Islet of Langerhans (tissue), 1 donor: ENCODE measurements at regions not wholly inside any gene's neighbourhood (a gene's known extent, or its start where the extent isn't known, plus 50 kb on each side); places are given as distances from the start of the nearest gene placed in this dataset.
A peak's percentile ranks its signal among the peaks of the same experiment; 100 is the strongest.

Source experiments
- FAIRE-seq: peaks from one replicate; lab custom pipeline; 2011; peaks lifted over from hg19 to GRCh38; lab: Jason Lieb, UNC

GRCh38 chr5:8327016-8327415 lies 458.1 kb downstream of the MTRR start:
- FAIRE-seq = no peak

- FAIRE-seq = no peak
Observed at GRCh38 chr5:8329773-8330172, 460.8 kb downstream of the MTRR start.

- no peak for FAIRE-seq
Observed at GRCh38 chr5:8332666-8333445, 463.9 kb downstream of the MTRR start.

GRCh38 chr5:8333485-8333884 lies 464.5 kb downstream of the MTRR start:
- FAIRE-seq = no peak

- FAIRE-seq = no peak
Observed at GRCh38 chr5:8333977-8334376, 465.0 kb downstream of the MTRR start.

GRCh38 chr5:8340261-8340660 lies 471.3 kb downstream of the MTRR start:
- no peak for FAIRE-seq

GRCh38 chr5:8340739-8341344 lies 471.9 kb downstream of the MTRR start:
- peak; percentile 70 for FAIRE-seq

GRCh38 chr5:8341406-8341805 lies 472.5 kb downstream of the MTRR start:
- FAIRE-seq = no peak

GRCh38 chr5:8347984-8348383 lies 479.0 kb downstream of the MTRR start:
- FAIRE-seq = no peak

GRCh38 chr5:8349855-8350254 lies 480.9 kb downstream of the MTRR start:
- FAIRE-seq = no peak

- no peak for FAIRE-seq
Observed at GRCh38 chr5:8350644-8351339, 481.8 kb downstream of the MTRR start.

GRCh38 chr5:8355981-8356380 lies 487.0 kb downstream of the MTRR start:
- FAIRE-seq = no peak

GRCh38 chr5:8360012-8360411 lies 491.1 kb downstream of the MTRR start:
- no peak for FAIRE-seq

GRCh38 chr5:8362495-8362894 lies 493.5 kb downstream of the MTRR start:
- FAIRE-seq = no peak

- peak; percentile 90 for FAIRE-seq
Observed at GRCh38 chr5:8363138-8363537, 494.2 kb downstream of the MTRR start.

- no peak for FAIRE-seq
Observed at GRCh38 chr5:8366266-8366665, 497.3 kb downstream of the MTRR start.

GRCh38 chr5:8376478-8376877 lies 507.5 kb downstream of the MTRR start:
- FAIRE-seq = no peak

GRCh38 chr5:8381972-8382371 lies 513.0 kb downstream of the MTRR start:
- FAIRE-seq = no peak

- FAIRE-seq = peak; percentile 89
Observed at GRCh38 chr5:8382456-8382855, 513.5 kb downstream of the MTRR start.

GRCh38 chr5:8383616-8384015 lies 514.7 kb downstream of the MTRR start:
- FAIRE-seq = no peak

GRCh38 chr5:8386719-8387288 lies 517.9 kb downstream of the MTRR start:
- FAIRE-seq = no peak

- FAIRE-seq = no peak
Observed at GRCh38 chr5:8391911-8392310, 523.0 kb downstream of the MTRR start.

- no peak for FAIRE-seq
Observed at GRCh38 chr5:8393240-8393639, 524.3 kb downstream of the MTRR start.
